GM12878 (cell line): ENCODE measurements at regions not wholly inside any gene's neighbourhood (a gene's known extent, or its start where the extent isn't known, plus 50 kb on each side); places are given as distances from the start of the nearest gene placed in this dataset.

Experiments used
- BACH1 ChIP-seq: fragments of 450-650 bp; IDR thresholded peaks from 2 replicates; pipeline ENCODE4 v1.6.1; 2017; ENCODE audit warnings: mild to moderate bottlenecking, borderline replicate concordance
- BCL11A ChIP-seq: IDR thresholded peaks from 2 replicates; pipeline ENCODE4 v1.6.1; 2011; ENCODE audit warnings: low read depth, low read length
- BMI1 ChIP-seq: fragments of 450-650 bp; IDR thresholded peaks from 2 replicates; pipeline ENCODE4 v1.6.1; 2016; ENCODE audit warnings: mild to moderate bottlenecking, moderate library complexity, borderline replicate concordance
- CREM ChIP-seq: IDR thresholded peaks from 2 replicates; pipeline ENCODE4 v1.6.1; 2014; ENCODE audit warnings: antibody characterized with exemption, low read depth
- DPF2 ChIP-seq: fragments of 450-650 bp; IDR thresholded peaks from 2 replicates; pipeline ENCODE4 v1.6.1; 2017; ENCODE audit warnings: mild to moderate bottlenecking
- EP300 ChIP-seq, 2 experiments: fragments of 150-350 bp in 1 of 2; IDR thresholded peaks; 2 replicates each; pipeline ENCODE4 v1.6.1; 2011 to 2012; ENCODE audit warnings: low read depth in 2 of 2, low read length in 2 of 2, borderline replicate concordance in 1 of 2, improper control_type of control experiment in 1 of 2, inconsistent platforms in 1 of 2; ENCODE audit not compliant: control insufficient read depth in 1 of 2
- HDAC2 ChIP-seq: fragments of 200-600 bp; sonication (generic); IDR thresholded peaks from 2 replicates; pipeline ENCODE4 v1.6.1; 2017
- IKZF1 ChIP-seq: fragments of 450-650 bp; conservative IDR thresholded peaks from 2 replicates; pipeline ENCODE4 v1.6.1; 2017; ENCODE audit warnings: antibody characterized with exemption, mild to moderate bottlenecking
- IRF4 ChIP-seq: IDR thresholded peaks from 2 replicates; pipeline ENCODE4 v1.6.1; 2011; ENCODE audit warnings: low read depth, low read length
- MEF2A ChIP-seq: IDR thresholded peaks from 2 replicates; pipeline ENCODE4 v1.6.1; 2011; ENCODE audit warnings: low read depth, mild to moderate bottlenecking, low read length, moderate library complexity; ENCODE audit not compliant: insufficient read depth
- MEF2B ChIP-seq: fragments of 450-650 bp; IDR thresholded peaks from 2 replicates; pipeline ENCODE4 v1.6.1; 2018; ENCODE audit warnings: mild to moderate bottlenecking, moderate library complexity; ENCODE audit not compliant: partially characterized antibody, poor library complexity, severe bottlenecking
- MTA2 ChIP-seq: fragments of 450-650 bp; IDR thresholded peaks from 2 replicates; pipeline ENCODE4 v1.6.1; 2016; ENCODE audit warnings: low read depth, mild to moderate bottlenecking, moderate library complexity
- NFIC ChIP-seq: IDR thresholded peaks from 2 replicates; pipeline ENCODE4 v1.6.1; 2012; ENCODE audit warnings: low read depth, mild to moderate bottlenecking, inconsistent platforms, low read length, moderate library complexity
- RAD51 ChIP-seq: fragments of 450-650 bp; IDR thresholded peaks from 2 replicates; pipeline ENCODE4 v1.6.1; 2016; ENCODE audit warnings: moderate library complexity, mild to moderate bottlenecking, inconsistent platforms
- RELB ChIP-seq: fragments of 450-650 bp; IDR thresholded peaks from 2 replicates; pipeline ENCODE4 v1.6.1; 2017; ENCODE audit warnings: low read depth, mild to moderate bottlenecking, moderate library complexity
- SMAD1 ChIP-seq: fragments of 450-650 bp; IDR thresholded peaks from 2 replicates; pipeline ENCODE4 v1.6.1; 2018; ENCODE audit warnings: mild to moderate bottlenecking, low read depth; ENCODE audit not compliant: partially characterized antibody
- YBX1 ChIP-seq: fragments of 450-650 bp; IDR thresholded peaks from 2 replicates; pipeline ENCODE4 v1.6.1; 2016; ENCODE audit warnings: antibody characterized with exemption
- ZNF592 ChIP-seq: fragments of 450-650 bp; IDR thresholded peaks from 2 replicates; pipeline ENCODE4 v1.6.1; 2017; ENCODE audit warnings: mild to moderate bottlenecking, moderate library complexity
- TF ChIP-seq, protein P1 (sequence below): IDR thresholded peaks from 2 replicates; pipeline ENCODE4 v1.6.1; 2011; ENCODE audit warnings: borderline replicate concordance, low read depth, mild to moderate bottlenecking, moderate library complexity, mixed read lengths, low read length; ENCODE audit not compliant: insufficient read depth; ENCODE audit errors: extremely low read length
- TF ChIP-seq, protein P2 (sequence below): fragments of 450-650 bp; IDR thresholded peaks from 2 replicates; pipeline ENCODE4 v1.6.1; 2016; ENCODE audit warnings: mild to moderate bottlenecking
- TF ChIP-seq, protein P3 (sequence below): IDR thresholded peaks from 2 replicates; pipeline ENCODE4 v1.6.1; 2012; ENCODE audit warnings: low read depth, low read length, improper control_type of control experiment
- TF ChIP-seq, protein P4 (sequence below): IDR thresholded peaks from 2 replicates; pipeline ENCODE4 v1.6.1; 2012; ENCODE audit warnings: low read length, inconsistent platforms

GRCh38 chr12:88884600-88884999 lies 304.3 kb upstream of the KITLG start (continued):
- TF ChIP-seq ZNF592 (peak; percentile 67; the same call in 1 of the 2 replicates), HDAC2 (no peak), YBX1 (no peak), BCL11A (peak; percentile 58; the same call in 1 of the 2 replicates), MEF2B (peak; percentile 62), IRF4 (peak; percentile 51; the same call in 1 of the 2 replicates), SMAD1 (peak; percentile 22), RELB (peak; percentile 98), BMI1 (peak; percentile 80), RAD51 (peak; percentile 24; the same call in 1 of the 2 replicates), EP300 (IDR thresholded peaks at IDR 0.05; ENCODE audit: borderline replicate concordance in 1 of 2, control insufficient read depth in 1 of 2, low read depth in 2 of 2, low read length in 2 of 2) (peak in 1 of 2 experiments; percentile 85; a peak in 2 of 4 replicates), DPF2 (peak; percentile 92), CREM (no peak), NFIC (peak; percentile 33; the same call in 1 of the 2 replicates), MEF2A (no peak), MTA2 (peak; percentile 95), IKZF1 (peak; percentile 81), BACH1 (peak; percentile 61; the same call in 1 of the 2 replicates)
- TF ChIP-seq, protein P1, sequence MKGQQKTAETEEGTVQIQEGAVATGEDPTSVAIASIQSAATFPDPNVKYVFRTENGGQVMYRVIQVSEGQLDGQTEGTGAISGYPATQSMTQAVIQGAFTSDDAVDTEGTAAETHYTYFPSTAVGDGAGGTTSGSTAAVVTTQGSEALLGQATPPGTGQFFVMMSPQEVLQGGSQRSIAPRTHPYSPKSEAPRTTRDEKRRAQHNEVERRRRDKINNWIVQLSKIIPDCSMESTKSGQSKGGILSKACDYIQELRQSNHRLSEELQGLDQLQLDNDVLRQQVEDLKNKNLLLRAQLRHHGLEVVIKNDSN = no peak
- TF ChIP-seq, protein P2, sequence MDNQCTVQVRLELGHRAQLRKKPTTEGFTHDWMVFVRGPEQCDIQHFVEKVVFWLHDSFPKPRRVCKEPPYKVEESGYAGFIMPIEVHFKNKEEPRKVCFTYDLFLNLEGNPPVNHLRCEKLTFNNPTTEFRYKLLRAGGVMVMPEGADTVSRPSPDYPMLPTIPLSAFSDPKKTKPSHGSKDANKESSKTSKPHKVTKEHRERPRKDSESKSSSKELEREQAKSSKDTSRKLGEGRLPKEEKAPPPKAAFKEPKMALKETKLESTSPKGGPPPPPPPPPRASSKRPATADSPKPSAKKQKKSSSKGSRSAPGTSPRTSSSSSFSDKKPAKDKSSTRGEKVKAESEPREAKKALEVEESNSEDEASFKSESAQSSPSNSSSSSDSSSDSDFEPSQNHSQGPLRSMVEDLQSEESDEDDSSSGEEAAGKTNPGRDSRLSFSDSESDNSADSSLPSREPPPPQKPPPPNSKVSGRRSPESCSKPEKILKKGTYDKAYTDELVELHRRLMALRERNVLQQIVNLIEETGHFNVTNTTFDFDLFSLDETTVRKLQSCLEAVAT = peak; percentile 80; the same call in 1 of the 2 replicates
- TF ChIP-seq, protein P3, sequence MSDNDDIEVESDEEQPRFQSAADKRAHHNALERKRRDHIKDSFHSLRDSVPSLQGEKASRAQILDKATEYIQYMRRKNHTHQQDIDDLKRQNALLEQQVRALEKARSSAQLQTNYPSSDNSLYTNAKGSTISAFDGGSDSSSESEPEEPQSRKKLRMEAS = no peak
- TF ChIP-seq, protein P4, sequence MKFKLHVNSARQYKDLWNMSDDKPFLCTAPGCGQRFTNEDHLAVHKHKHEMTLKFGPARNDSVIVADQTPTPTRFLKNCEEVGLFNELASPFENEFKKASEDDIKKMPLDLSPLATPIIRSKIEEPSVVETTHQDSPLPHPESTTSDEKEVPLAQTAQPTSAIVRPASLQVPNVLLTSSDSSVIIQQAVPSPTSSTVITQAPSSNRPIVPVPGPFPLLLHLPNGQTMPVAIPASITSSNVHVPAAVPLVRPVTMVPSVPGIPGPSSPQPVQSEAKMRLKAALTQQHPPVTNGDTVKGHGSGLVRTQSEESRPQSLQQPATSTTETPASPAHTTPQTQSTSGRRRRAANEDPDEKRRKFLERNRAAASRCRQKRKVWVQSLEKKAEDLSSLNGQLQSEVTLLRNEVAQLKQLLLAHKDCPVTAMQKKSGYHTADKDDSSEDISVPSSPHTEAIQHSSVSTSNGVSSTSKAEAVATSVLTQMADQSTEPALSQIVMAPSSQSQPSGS = 0 out of 2 replicates have a peak, but pooled peaks have one; percentile 61
